ENCODE measurements at regions not wholly inside any gene's neighbourhood (a gene's known extent, or its start where the extent isn't known, plus 50 kb on each side); places are given as distances from the start of the nearest gene placed in this dataset.
A peak's percentile ranks its signal among the peaks of the same experiment; 100 is the strongest.

GRCh38 chr12:91964501-91964900, 181.1 kb downstream of the BTG1 start:
- no peak for DNase-seq

- no peak for DNase-seq
Measured at GRCh38 chr12:91959220-91959619, 186.4 kb downstream of the BTG1 start.

- no peak for DNase-seq
Measured at GRCh38 chr12:91958816-91959215, 186.8 kb downstream of the BTG1 start.

- no peak for DNase-seq
Measured at GRCh38 chr12:91954747-91955146, 190.9 kb downstream of the BTG1 start.

- no peak for DNase-seq
Measured at GRCh38 chr12:91954326-91954725, 191.3 kb downstream of the BTG1 start.

GRCh38 chr12:91952916-91953315, 192.7 kb downstream of the BTG1 start:
- DNase-seq = no peak

- no peak for DNase-seq
Measured at GRCh38 chr12:91951571-91951970, 194.1 kb downstream of the BTG1 start.

GRCh38 chr12:91948504-91948903, 197.1 kb downstream of the BTG1 start:
- DNase-seq = no peak

- DNase-seq = no peak
Measured at GRCh38 chr12:91947459-91947858, 198.2 kb downstream of the BTG1 start.

- DNase-seq = no peak
Measured at GRCh38 chr12:91944637-91945036, 201.0 kb downstream of the BTG1 start.

GRCh38 chr12:91940826-91941570, 204.6 kb downstream of the BTG1 start:
- no peak for DNase-seq

GRCh38 chr12:91940322-91940721, 205.3 kb downstream of the BTG1 start:
- DNase-seq = no peak

GRCh38 chr12:91937706-91938105, 207.9 kb downstream of the BTG1 start:
- DNase-seq = no peak

- no peak for DNase-seq
Measured at GRCh38 chr12:91937009-91937408, 208.6 kb downstream of the BTG1 start.

- no peak for DNase-seq
Measured at GRCh38 chr12:91935296-91935695, 210.3 kb downstream of the BTG1 start.

- DNase-seq = no peak
Measured at GRCh38 chr12:91931111-91931510, 214.5 kb downstream of the BTG1 start.

GRCh38 chr12:91928501-91928900, 217.1 kb downstream of the BTG1 start:
- DNase-seq = no peak

GRCh38 chr12:91926848-91927247, 218.8 kb downstream of the BTG1 start:
- peak; percentile 36 for DNase-seq

GRCh38 chr12:91924827-91925226, 220.8 kb downstream of the BTG1 start:
- DNase-seq = no peak

- no peak for DNase-seq
Measured at GRCh38 chr12:91923864-91924263, 221.8 kb downstream of the BTG1 start.

- DNase-seq = no peak
Measured at GRCh38 chr12:91922674-91923073, 223.0 kb downstream of the BTG1 start.

GRCh38 chr12:91922139-91922538, 223.5 kb downstream of the BTG1 start:
- DNase-seq = no peak

- no peak for DNase-seq
Measured at GRCh38 chr12:91921555-91921954, 224.1 kb downstream of the BTG1 start.

GRCh38 chr12:91920741-91921140, 224.9 kb downstream of the BTG1 start:
- no peak for DNase-seq

- no peak for DNase-seq
Measured at GRCh38 chr12:91920276-91920675, 225.4 kb downstream of the BTG1 start.
